Sigmoid colon (tissue), 6 donors: ENCODE measurements at regions not wholly inside any gene's neighbourhood (a gene's known extent, or its start where the extent isn't known, plus 50 kb on each side); places are given as distances from the start of the nearest gene placed in this dataset.

Source experiments
- DNase-seq: peaks from one replicate; pipeline ENCODE4 v3.0.0-alpha.2; 2019
- H3K27ac ChIP-seq, 4 donors: fragments of 200-600 bp; sonication (generic); one replicate each; pipeline ENCODE4 v1.5.1; 2016 to 2019; ENCODE audit warnings: mild to moderate bottlenecking in 1 of 4
- H3K27me3 ChIP-seq, 3 donors: fragments of 200-600 bp; sonication (generic); one replicate each; pipeline ENCODE4 v1.5.1; 2019; ENCODE audit warnings: mild to moderate bottlenecking in 1 of 3
- H3K36me3 ChIP-seq, 4 donors: fragments of 200-600 bp; sonication (generic); one replicate each; pipeline ENCODE4 v1.5.1; 2016 to 2019
- H3K4me1 ChIP-seq, 4 donors: fragments of 200-600 bp; sonication (generic); one replicate each; pipeline ENCODE4 v1.5.1; 2017 to 2019
- H3K4me3 ChIP-seq, 4 donors: fragments of 200-600 bp; sonication (generic); one replicate each; pipeline ENCODE4 v1.5.1; 2017 to 2019; ENCODE audit warnings: mild to moderate bottlenecking in 2 of 4, moderate library complexity in 1 of 4
- H3K9me3 ChIP-seq, 4 donors: fragments of 200-600 bp in 3 of 4; sonication (generic) in 3 of 4; one replicate each; pipeline versions ENCODE4 v1.5.1 to v1.6.1; 2013 to 2019
- EP300 ChIP-seq, 4 donors: sonication (generic); formaldehyde crosslinking; IDR thresholded peaks; one replicate each; pipeline ENCODE4 v1.6.1; 2017; ENCODE audit warnings: antibody characterized with exemption in 4 of 4
- POLR2A ChIP-seq, 2 donors: fragments of 450-650 bp; IDR thresholded peaks; one replicate each; pipeline ENCODE4 v1.6.1; 2016; ENCODE audit warnings: antibody characterized with exemption in 2 of 2, mild to moderate bottlenecking in 2 of 2, moderate library complexity in 2 of 2
- POLR2AphosphoS5 ChIP-seq, 4 donors: sonication (generic); formaldehyde crosslinking; IDR thresholded peaks; one replicate each; pipeline ENCODE4 v1.6.1; 2017; ENCODE audit warnings: antibody characterized with exemption in 4 of 4
- WGBS, 2 donors: extraction: QIAGEN DNeasy Blood & Tissue Kit; methylation state at CpG; one replicate each; pipeline ENCODE4 v1.1.7; 2013; 5-methylcytosine and 5-hydroxymethylcytosine counted together
- intact Hi-C: fragments of 100-400 bp; cut with DNase I; formaldehyde crosslinking; loops from one replicate; pipeline ENCODE4 v1.15.1; 2023
- TF ChIP-seq, protein P1 (sequence below), 4 experiments: fragments of 450-650 bp in 3 of 4; fragments of 200-600 bp in 1 of 4; IDR thresholded peaks; one replicate each; pipeline ENCODE4 v1.5.1; 2016 to 2019; ENCODE audit warnings: antibody characterized with exemption in 4 of 4, mild to moderate bottlenecking in 3 of 4, moderate library complexity in 2 of 4
- donor health status: healthy with polysubstance abuse.
- donor health status: healthy.

DNA sequence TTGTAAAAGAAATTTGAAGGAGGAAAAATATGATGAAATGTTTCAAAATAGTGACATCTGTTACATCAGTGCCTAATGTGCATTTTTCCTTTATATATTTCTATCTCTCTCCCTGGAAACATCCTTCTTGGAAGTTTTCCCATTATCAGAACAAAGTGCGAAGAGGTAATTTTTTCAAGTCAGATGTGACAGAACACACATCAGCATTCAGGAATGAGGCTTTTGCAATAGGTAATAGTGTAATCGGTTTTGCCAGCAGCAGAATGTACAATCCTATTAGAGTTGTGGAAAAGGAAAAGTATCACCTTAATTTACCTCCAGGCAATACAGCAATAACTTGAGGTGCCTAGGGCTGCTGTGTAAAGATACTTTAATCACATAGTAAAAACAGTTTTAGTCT, 275.8 kb downstream of the FAT3 start:
- intact Hi-C loops, result no loop called here
- no peaks in the 10 kb centered on the region for H3K4me1 ChIP-seq
- TF ChIP-seq POLR2A (IDR thresholded peaks at IDR 0.05), result no peak
- no peak for TF ChIP-seq EP300 (IDR thresholded peaks at IDR 0.05)
- TF ChIP-seq POLR2AphosphoS5 (IDR thresholded peaks at IDR 0.05), result no peak
- TF ChIP-seq, protein P1, sequence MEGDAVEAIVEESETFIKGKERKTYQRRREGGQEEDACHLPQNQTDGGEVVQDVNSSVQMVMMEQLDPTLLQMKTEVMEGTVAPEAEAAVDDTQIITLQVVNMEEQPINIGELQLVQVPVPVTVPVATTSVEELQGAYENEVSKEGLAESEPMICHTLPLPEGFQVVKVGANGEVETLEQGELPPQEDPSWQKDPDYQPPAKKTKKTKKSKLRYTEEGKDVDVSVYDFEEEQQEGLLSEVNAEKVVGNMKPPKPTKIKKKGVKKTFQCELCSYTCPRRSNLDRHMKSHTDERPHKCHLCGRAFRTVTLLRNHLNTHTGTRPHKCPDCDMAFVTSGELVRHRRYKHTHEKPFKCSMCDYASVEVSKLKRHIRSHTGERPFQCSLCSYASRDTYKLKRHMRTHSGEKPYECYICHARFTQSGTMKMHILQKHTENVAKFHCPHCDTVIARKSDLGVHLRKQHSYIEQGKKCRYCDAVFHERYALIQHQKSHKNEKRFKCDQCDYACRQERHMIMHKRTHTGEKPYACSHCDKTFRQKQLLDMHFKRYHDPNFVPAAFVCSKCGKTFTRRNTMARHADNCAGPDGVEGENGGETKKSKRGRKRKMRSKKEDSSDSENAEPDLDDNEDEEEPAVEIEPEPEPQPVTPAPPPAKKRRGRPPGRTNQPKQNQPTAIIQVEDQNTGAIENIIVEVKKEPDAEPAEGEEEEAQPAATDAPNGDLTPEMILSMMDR (IDR thresholded peaks at IDR 0.05), result no peak
- H3K4me3 ChIP-seq, result no peak overlapping the region
- H3K27ac ChIP-seq, result no peak overlapping the region
- no peak for DNase-seq
- H3K9me3 ChIP-seq, result no peaks in the 10 kb centered on the region
- 78% methylated on average over 2 of the region's 2 CpGs for WGBS, 2 donors
- no peaks in the 10 kb centered on the region for H3K36me3 ChIP-seq
- H3K27me3 ChIP-seq, result no peaks in the 10 kb centered on the region

DNA sequence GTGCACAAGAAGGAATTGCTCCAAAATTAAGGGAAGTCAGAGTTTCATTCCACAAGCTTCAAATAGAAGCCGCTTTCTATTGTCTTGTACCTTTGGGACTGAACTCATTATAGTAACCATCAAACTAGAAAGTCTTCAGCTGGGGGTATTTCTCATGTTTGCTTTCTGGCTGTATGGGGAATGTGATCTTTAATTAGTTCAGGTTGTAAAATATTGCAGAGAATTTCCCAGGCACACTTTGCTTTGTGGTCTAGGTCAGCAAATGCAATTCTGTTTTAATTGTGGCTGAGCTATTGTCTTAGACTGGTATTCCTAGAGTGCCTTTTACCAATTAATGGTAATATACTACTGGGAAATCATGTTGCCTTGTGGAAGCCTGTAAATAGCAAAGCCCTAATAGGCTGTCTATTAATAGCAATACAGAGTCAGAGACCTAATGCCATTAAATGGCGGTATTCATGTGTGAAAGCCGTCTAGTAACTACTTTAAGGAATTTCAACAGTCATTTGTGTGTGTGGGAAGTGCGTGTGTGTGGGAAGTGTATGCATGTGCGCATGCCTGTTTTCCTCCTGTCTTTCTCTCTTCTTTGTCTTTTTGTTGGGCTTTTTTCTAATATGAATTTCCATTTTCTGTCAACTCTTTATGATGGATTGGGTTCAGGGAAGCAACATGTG, 276.6 kb downstream of the FAT3 start:
- Histone ChIP-seq H3K27ac (no peak overlapping the region), H3K27me3 (no peaks in the 10 kb centered on the region), H3K4me1 (no peaks in the 10 kb centered on the region), H3K9me3 (no peaks in the 10 kb centered on the region), H3K36me3 (no peaks in the 10 kb centered on the region), H3K4me3 (no peak overlapping the region)
- no peak for DNase-seq
- WGBS, 2 donors, result 92% methylated on average over 5 of the region's 5 CpGs
- intact Hi-C loops, result no loop called here
- TF ChIP-seq POLR2A (IDR thresholded peaks at IDR 0.05) (no peak), EP300 (IDR thresholded peaks at IDR 0.05) (no peak), POLR2AphosphoS5 (IDR thresholded peaks at IDR 0.05) (no peak)
- TF ChIP-seq, protein P1 (IDR thresholded peaks at IDR 0.05), result no peak

GRCh38 chr11:92504004-92504403, 279.4 kb downstream of the FAT3 start:
- Histone ChIP-seq H3K36me3 (no peaks in the 10 kb centered on the region), H3K27ac (no peak overlapping the region), H3K4me1 (no peaks in the 10 kb centered on the region), H3K27me3 (no peaks in the 10 kb centered on the region), H3K9me3 (no peaks in the 10 kb centered on the region), H3K4me3 (no peak overlapping the region)
- no peak for DNase-seq
- intact Hi-C loops, result no loop called here
- TF ChIP-seq POLR2AphosphoS5 (IDR thresholded peaks at IDR 0.05) (no peak), EP300 (IDR thresholded peaks at IDR 0.05) (no peak), POLR2A (IDR thresholded peaks at IDR 0.05) (no peak)
- TF ChIP-seq, protein P1 (IDR thresholded peaks at IDR 0.05), result no peak

DNA sequence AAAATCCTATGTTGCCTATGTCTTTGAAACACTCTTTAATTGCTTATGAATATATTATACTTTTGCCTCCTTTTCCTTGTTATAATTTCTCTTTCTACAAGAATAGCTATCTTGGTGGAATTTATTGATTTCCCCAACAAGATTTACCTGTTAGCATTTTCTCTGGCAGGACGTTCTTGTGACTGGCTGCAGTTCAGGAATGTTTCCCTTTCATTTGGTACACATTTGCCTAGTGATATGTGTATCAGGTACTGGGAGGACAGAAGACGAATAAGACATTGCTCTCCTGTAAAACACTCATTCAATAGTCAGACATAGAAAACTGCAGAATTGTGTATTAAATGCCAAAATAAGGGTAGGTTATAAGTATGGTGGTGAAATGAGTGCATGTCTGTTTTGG, 279.9 kb downstream of the FAT3 start:
- 61 to 73% methylated on average over 2 of the region's 2 CpGs for WGBS, 2 donors
- no peak for DNase-seq
- intact Hi-C loops, result no loop called here
- Histone ChIP-seq H3K4me1 (no peaks in the 10 kb centered on the region), H3K9me3 (no peaks in the 10 kb centered on the region), H3K36me3 (no peaks in the 10 kb centered on the region), H3K4me3 (no peak overlapping the region), H3K27ac (no peak overlapping the region), H3K27me3 (no peaks in the 10 kb centered on the region)
- no peak for TF ChIP-seq POLR2AphosphoS5 (IDR thresholded peaks at IDR 0.05)
- no peak for TF ChIP-seq POLR2A (IDR thresholded peaks at IDR 0.05)
- TF ChIP-seq EP300 (IDR thresholded peaks at IDR 0.05), result no peak
- TF ChIP-seq, protein P1 (IDR thresholded peaks at IDR 0.05), result no peak

DNA sequence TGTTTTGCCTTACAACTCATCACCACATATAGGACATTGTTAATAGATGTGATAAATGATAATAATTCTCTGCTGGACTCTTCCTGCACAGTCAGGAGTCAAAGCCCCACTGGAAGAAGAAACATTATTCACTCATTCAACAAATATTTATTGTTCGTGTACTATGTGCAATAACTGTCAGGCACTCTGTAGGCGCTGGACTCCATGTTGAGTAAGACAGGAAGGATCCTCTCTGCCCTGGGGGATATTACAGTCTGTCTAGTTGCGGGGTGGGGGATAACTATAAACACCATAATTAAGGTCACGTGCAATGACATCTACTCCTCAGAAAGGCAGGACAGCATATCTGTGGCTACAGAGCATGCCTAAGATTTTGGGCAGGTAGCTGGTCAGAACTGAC, 281.1 kb downstream of the FAT3 start:
- no peaks in the 10 kb centered on the region for H3K9me3 ChIP-seq
- no peaks in the 10 kb centered on the region for H3K4me1 ChIP-seq
- H3K27ac ChIP-seq, result no peak overlapping the region
- intact Hi-C loops, result no loop called here
- H3K27me3 ChIP-seq, result no peaks in the 10 kb centered on the region
- TF ChIP-seq, protein P1 (IDR thresholded peaks at IDR 0.05), result no peak
- TF ChIP-seq POLR2AphosphoS5 (IDR thresholded peaks at IDR 0.05), result no peak
- TF ChIP-seq POLR2A (IDR thresholded peaks at IDR 0.05), result no peak
- TF ChIP-seq EP300 (IDR thresholded peaks at IDR 0.05), result no peak
- no peak for DNase-seq
- no peak overlapping the region for H3K4me3 ChIP-seq
- WGBS, 2 donors, result 84 to 85% methylated on average over 4 of the region's 4 CpGs
- H3K36me3 ChIP-seq, result no peaks in the 10 kb centered on the region
